Activated CD4-positive, alpha-beta T cell treated with anti-CD3 and anti-CD28 coated beads for 36 hours (primary cell): ENCODE measurements at regions not wholly inside any gene's neighbourhood (a gene's known extent, or its start where the extent isn't known, plus 50 kb on each side); places are given as distances from the start of the nearest gene placed in this dataset.
"Not testable (repeated sequence)": the region's sequence is repeated elsewhere in the genome, so short reads cannot be mapped to it uniquely, and the experiment has no call there.

Source experiments
- ATAC-seq: fragments of 200-7000 bp; cut with Tn5 transposase; one replicate; pipeline ENCODE4 v1.10.0; 2021; ENCODE audit warnings: mild to moderate bottlenecking, moderate library complexity
- CTCF ChIA-PET: fragments of 350-600 bp; sonication (Branson Sonifier 250); formaldehyde crosslinking; loops from one replicate; lab custom pipeline; 2021; ENCODE audit warnings: antibody characterized with exemption; lab: Charles Lee
- POLR2A ChIA-PET: fragments of 350-600 bp; sonication (Branson Sonifier 250); formaldehyde crosslinking; loops from one replicate; lab custom pipeline; 2021; ENCODE audit warnings: antibody characterized with exemption, inconsistent platforms; lab: Charles Lee
- DNase-seq: peaks from one replicate; pipeline ENCODE4 v3.0.0-alpha.2; 2020
- H3K27ac Mint-ChIP-seq: one replicate; pipeline ENCODE4 v1.8.0; 2021; ENCODE audit warnings: mixed read lengths
- H3K27me3 Mint-ChIP-seq: one replicate; pipeline ENCODE4 v1.8.0; 2021; ENCODE audit warnings: mixed read lengths
- H3K36me3 Mint-ChIP-seq: one replicate; pipeline ENCODE4 v1.8.0; 2021; ENCODE audit warnings: low read depth, mixed read lengths
- H3K4me1 Mint-ChIP-seq: one replicate; pipeline ENCODE4 v1.8.0; 2021; ENCODE audit warnings: mixed read lengths
- H3K4me3 Mint-ChIP-seq: one replicate; pipeline ENCODE4 v1.8.0; 2021; ENCODE audit warnings: mild to moderate bottlenecking, moderate library complexity, mixed read lengths
- H3K9me3 Mint-ChIP-seq: one replicate; pipeline ENCODE4 v1.8.0; 2021; ENCODE audit warnings: low read depth, mixed read lengths
- intact Hi-C, 2 experiments: fragments of 100-400 bp; cut with DNase I in 1 of 2; cut with micrococcal nuclease in 1 of 2; formaldehyde crosslinking; loops; one replicate each; pipeline versions ENCODE4 v1.14.2 to v1.15.1; 2022 to 2024; cut with DNase I, micrococcal nuclease

GRCh38 chr10:23543691-23544380, 105.0 kb downstream of the OTUD1 start:
- ChIA-PET POLR2A (no interaction called here), CTCF (no interaction called here)
- Mint-ChIP-seq H3K4me3 (no peak overlapping the region), H3K36me3 (peaks cover 4% of the 10 kb centered on the region), H3K27me3 (no peaks in the 10 kb centered on the region), H3K27ac (no peak overlapping the region), H3K4me1 (peaks cover 39% of the 10 kb centered on the region), H3K9me3 (peaks cover 3% of the 10 kb centered on the region)
- DNase-seq (no peak), ATAC-seq (no peak)
- intact Hi-C loops, result no loop called here

GRCh38 chr10:23545866-23546265, 107.0 kb downstream of the OTUD1 start:
- H3K4me1 Mint-ChIP-seq, result peaks cover 19% of the 10 kb centered on the region
- CTCF ChIA-PET, result interaction anchor here (0.9 kb wide), 2 partner anchors 157 to 231 kb away, joined by 3 to 4 read pairs; no protein-coding TSS in a partner anchor
- DNase-seq, intact Hi-C loops, H3K4me3 Mint-ChIP-seq, H3K36me3 Mint-ChIP-seq, H3K27me3 Mint-ChIP-seq, H3K27ac Mint-ChIP-seq, POLR2A ChIA-PET, H3K9me3 Mint-ChIP-seq, ATAC-seq: not testable (repeated sequence)

- DNase-seq (peak; percentile 14), ATAC-seq (peak; percentile 88)
- H3K36me3 Mint-ChIP-seq, result no peaks in the 10 kb centered on the region
- H3K9me3 Mint-ChIP-seq, result peaks cover 3% of the 10 kb centered on the region
- H3K27ac Mint-ChIP-seq, result no peak overlapping the region
- POLR2A ChIA-PET, result no interaction called here
- CTCF ChIA-PET, result interaction anchor here (1.4 kb wide), 1 partner anchor 242 kb away, joined by 3 read pairs; no protein-coding TSS in a partner anchor
- no peak overlapping the region for H3K4me3 Mint-ChIP-seq
- H3K4me1 Mint-ChIP-seq, result peaks cover 15% of the 10 kb centered on the region
- intact Hi-C loops, result no loop called here
- peaks cover 2% of the 10 kb centered on the region for H3K27me3 Mint-ChIP-seq
These were observed 118.0 kb downstream of the OTUD1 start for GRCh38 chr10:23556727-23557440.

- intact Hi-C loops, result no loop called here
- Mint-ChIP-seq H3K36me3 (peaks cover 4% of the 10 kb centered on the region), H3K27ac (no peak overlapping the region), H3K4me1 (peaks cover 15% of the 10 kb centered on the region), H3K27me3 (peaks cover 5% of the 10 kb centered on the region), H3K4me3 (no peak overlapping the region), H3K9me3 (peaks cover 8% of the 10 kb centered on the region)
- no peak for DNase-seq
- CTCF ChIA-PET, result interaction anchor here (1.4 kb wide), 1 partner anchor 243 kb away, joined by 3 read pairs; no protein-coding TSS in a partner anchor
- ATAC-seq, result no peak
- POLR2A ChIA-PET, result no interaction called here
These were observed 118.9 kb downstream of the OTUD1 start for GRCh38 chr10:23557777-23558176.

- CTCF ChIA-PET, result no interaction called here
- peaks cover 5% of the 10 kb centered on the region for H3K27me3 Mint-ChIP-seq
- POLR2A ChIA-PET, result no interaction called here
These were observed 119.5 kb downstream of the OTUD1 start for GRCh38 chr10:23558361-23558799.

GRCh38 chr10:23568996-23569395, 130.1 kb downstream of the OTUD1 start:
- intact Hi-C loops, result no loop called here
- Mint-ChIP-seq H3K36me3 (peaks cover 8% of the 10 kb centered on the region), H3K27ac (no peak overlapping the region), H3K9me3 (peaks cover 19% of the 10 kb centered on the region), H3K4me3 (no peak overlapping the region), H3K4me1 (no peaks in the 10 kb centered on the region), H3K27me3 (peaks cover 3% of the 10 kb centered on the region)
- ATAC-seq (no peak), DNase-seq (no peak)
- CTCF ChIA-PET, result interaction anchor here (0.6 to 1.4 kb wide), 3 partner anchors 20 to 410 kb away, joined by 4 read pairs; no protein-coding TSS in a partner anchor
- POLR2A ChIA-PET, result interaction anchor here (0.7 kb wide), 1 partner anchor 10 kb away, joined by 3 read pairs; no protein-coding TSS in a partner anchor

More at GRCh38 chr10:23558361-23558799, 119.5 kb downstream of the OTUD1 start:
- H3K4me1 Mint-ChIP-seq, result peaks cover 15% of the 10 kb centered on the region
- no peak overlapping the region for H3K27ac Mint-ChIP-seq
- intact Hi-C loops, result no loop called here
- H3K4me3 Mint-ChIP-seq, result no peak overlapping the region
- ATAC-seq (no peak), DNase-seq (no peak)
- H3K36me3 Mint-ChIP-seq, result peaks cover 4% of the 10 kb centered on the region
- H3K9me3 Mint-ChIP-seq, result peaks cover 8% of the 10 kb centered on the region

GRCh38 chr10:23571884-23572283, 133.0 kb downstream of the OTUD1 start:
- DNase-seq, result no peak

GRCh38 chr10:23581906-23582450, 143.1 kb downstream of the OTUD1 start:
- ChIA-PET POLR2A (no interaction called here), CTCF (no interaction called here)
- no peak overlapping the region for H3K4me3 Mint-ChIP-seq
- H3K4me1 Mint-ChIP-seq, result no peaks in the 10 kb centered on the region
- intact Hi-C loops, result no loop called here
- no peak for DNase-seq
- no peak overlapping the region for H3K27ac Mint-ChIP-seq
- H3K36me3 Mint-ChIP-seq, result no peaks in the 10 kb centered on the region
- H3K27me3 Mint-ChIP-seq, result peaks cover 3% of the 10 kb centered on the region
- no peak for ATAC-seq
- H3K9me3 Mint-ChIP-seq, result no peaks in the 10 kb centered on the region

More at GRCh38 chr10:23571884-23572283, 133.0 kb downstream of the OTUD1 start:
- Mint-ChIP-seq H3K4me3 (no peak overlapping the region), H3K9me3 (peaks cover 15% of the 10 kb centered on the region), H3K27me3 (peaks cover 3% of the 10 kb centered on the region), H3K36me3 (peaks cover 8% of the 10 kb centered on the region), H3K4me1 (no peaks in the 10 kb centered on the region), H3K27ac (no peak overlapping the region)
- ChIA-PET POLR2A (no interaction called here), CTCF (interaction anchor here (0.6 kb wide), 1 partner anchor 214 kb away, joined by 4 read pairs; no protein-coding TSS in a partner anchor)
- intact Hi-C loops, result no loop called here
- ATAC-seq, result no peak

- no peak overlapping the region for H3K4me3 Mint-ChIP-seq
- no peaks in the 10 kb centered on the region for H3K4me1 Mint-ChIP-seq
- ATAC-seq (no peak), DNase-seq (no peak)
- no peak overlapping the region for H3K27ac Mint-ChIP-seq
- CTCF ChIA-PET, result interaction anchor here (1.4 kb wide), 1 partner anchor 161 kb away, joined by 3 read pairs; no protein-coding TSS in a partner anchor
- H3K27me3 Mint-ChIP-seq, result no peaks in the 10 kb centered on the region
- H3K36me3 Mint-ChIP-seq, result no peaks in the 10 kb centered on the region
- H3K9me3 Mint-ChIP-seq, result no peaks in the 10 kb centered on the region
- intact Hi-C loops, result no loop called here
- POLR2A ChIA-PET, result no interaction called here
These were observed 145.5 kb downstream of the OTUD1 start for GRCh38 chr10:23584396-23584795.

GRCh38 chr10:23585186-23585585, 146.3 kb downstream of the OTUD1 start:
- Mint-ChIP-seq H3K4me1 (no peaks in the 10 kb centered on the region), H3K4me3 (no peak overlapping the region), H3K36me3 (no peaks in the 10 kb centered on the region), H3K9me3 (no peaks in the 10 kb centered on the region), H3K27me3 (no peaks in the 10 kb centered on the region), H3K27ac (no peak overlapping the region)
- DNase-seq (no peak), ATAC-seq (no peak)
- CTCF ChIA-PET, result no interaction called here
- intact Hi-C loops, result no loop called here
- POLR2A ChIA-PET, result no interaction called here

GRCh38 chr10:23585666-23586065, 146.8 kb downstream of the OTUD1 start:
- DNase-seq (no peak), ATAC-seq (no peak)
- H3K9me3 Mint-ChIP-seq, result no peaks in the 10 kb centered on the region
- H3K36me3 Mint-ChIP-seq, result no peaks in the 10 kb centered on the region
- H3K27ac Mint-ChIP-seq, result no peak overlapping the region
- CTCF ChIA-PET, result no interaction called here
- H3K4me3 Mint-ChIP-seq, result no peak overlapping the region
- POLR2A ChIA-PET, result no interaction called here
- no peaks in the 10 kb centered on the region for H3K27me3 Mint-ChIP-seq
- intact Hi-C loops, result no loop called here
- H3K4me1 Mint-ChIP-seq, result no peaks in the 10 kb centered on the region
